GM18505 (cell line): ENCODE measurements at regions not wholly inside any gene's neighbourhood (a gene's known extent, or its start where the extent isn't known, plus 50 kb on each side); places are given as distances from the start of the nearest gene placed in this dataset.

Experiments
- ATAC-seq: cut with Tn5 transposase; IDR thresholded peaks from one replicate; pipeline ENCODE4 v1.9.1; 2021; ENCODE audit not compliant: unreplicated experiment
- POLR2A ChIP-seq: IDR thresholded peaks from 4 replicates; pipeline ENCODE4 v1.6.1; 2011; ENCODE audit warnings: borderline replicate concordance; ENCODE audit not compliant: insufficient read depth, insufficient read length; ENCODE audit errors: extremely low read depth

DNA sequence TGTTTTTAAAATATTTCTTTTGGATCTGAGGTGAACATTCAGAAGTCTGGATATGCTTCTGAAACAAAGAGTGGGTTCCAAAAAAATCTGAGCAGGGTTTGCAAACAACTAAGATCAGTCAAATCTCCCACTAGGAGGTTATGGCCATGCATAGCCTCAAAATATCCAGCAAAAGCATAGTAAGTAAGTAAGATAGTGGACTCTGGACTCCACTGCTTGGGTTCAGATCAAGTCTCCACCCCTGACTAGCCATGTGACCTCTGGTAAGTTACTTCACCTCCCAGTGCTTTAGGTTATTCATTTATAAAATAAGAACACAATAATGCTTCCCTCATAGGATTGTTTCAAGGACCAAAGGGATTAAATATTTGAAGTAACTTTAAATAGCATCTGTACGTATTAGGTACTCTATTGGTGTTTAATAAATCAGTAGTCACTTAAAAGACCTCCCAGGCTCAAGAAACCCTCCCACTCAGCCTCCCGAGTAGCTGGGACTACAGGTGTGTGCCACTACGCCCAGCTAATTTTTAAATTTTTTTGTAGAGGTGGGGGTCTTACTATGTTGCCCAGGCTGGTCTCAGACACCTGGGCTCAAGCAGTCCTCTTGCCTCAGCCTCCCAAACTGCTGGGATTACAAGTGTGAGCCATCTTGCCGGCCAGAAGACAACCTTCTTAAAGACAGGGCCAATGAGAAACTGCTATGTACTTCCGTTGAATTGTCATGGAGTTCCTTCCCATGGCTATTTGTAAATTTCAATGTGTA lies 95.7 kb upstream of the SOX5 start:
- TF ChIP-seq POLR2A, result no peak
- no peak for ATAC-seq

DNA sequence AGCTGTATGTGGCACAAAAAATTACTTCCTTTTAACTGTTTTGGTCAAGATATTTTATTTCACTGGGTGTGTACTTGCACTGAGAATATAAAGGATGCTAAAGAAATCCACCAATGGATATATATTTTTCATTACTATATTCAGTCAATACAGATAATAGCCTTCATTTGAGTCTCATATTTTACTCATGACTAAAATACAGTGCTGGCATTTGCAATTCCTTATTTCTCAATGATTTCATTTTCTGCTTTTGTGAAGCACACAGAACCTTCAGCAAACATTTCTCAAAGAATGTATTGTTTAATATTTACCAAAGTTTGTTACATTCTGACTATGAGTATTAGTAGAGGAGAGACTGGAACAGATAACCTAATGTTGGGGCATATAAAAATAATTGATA lies 93.2 kb upstream of the SOX5 start:
- TF ChIP-seq POLR2A, result no peak
- no peak for ATAC-seq

DNA sequence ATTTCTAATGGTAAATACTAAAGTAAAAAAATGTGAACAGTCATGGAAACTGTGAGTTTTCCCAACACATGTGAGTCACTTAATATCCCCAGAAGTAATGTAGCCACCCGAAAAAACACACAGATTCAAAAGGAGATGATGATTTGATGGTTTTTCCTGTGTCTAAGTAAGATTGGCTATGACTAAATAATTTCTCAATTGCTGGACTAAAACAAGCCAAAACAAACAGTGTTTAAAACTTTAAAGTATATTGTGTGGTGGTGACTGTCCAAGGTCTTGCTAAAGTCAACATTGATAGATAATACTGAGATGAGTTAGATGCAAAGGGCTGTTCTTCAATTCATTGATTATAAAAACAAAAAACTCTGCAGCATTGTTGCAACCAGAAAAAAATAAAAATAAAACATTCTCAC lies 89.6 kb upstream of the SOX5 start:
- no peak for ATAC-seq
- TF ChIP-seq POLR2A, result no peak

DNA sequence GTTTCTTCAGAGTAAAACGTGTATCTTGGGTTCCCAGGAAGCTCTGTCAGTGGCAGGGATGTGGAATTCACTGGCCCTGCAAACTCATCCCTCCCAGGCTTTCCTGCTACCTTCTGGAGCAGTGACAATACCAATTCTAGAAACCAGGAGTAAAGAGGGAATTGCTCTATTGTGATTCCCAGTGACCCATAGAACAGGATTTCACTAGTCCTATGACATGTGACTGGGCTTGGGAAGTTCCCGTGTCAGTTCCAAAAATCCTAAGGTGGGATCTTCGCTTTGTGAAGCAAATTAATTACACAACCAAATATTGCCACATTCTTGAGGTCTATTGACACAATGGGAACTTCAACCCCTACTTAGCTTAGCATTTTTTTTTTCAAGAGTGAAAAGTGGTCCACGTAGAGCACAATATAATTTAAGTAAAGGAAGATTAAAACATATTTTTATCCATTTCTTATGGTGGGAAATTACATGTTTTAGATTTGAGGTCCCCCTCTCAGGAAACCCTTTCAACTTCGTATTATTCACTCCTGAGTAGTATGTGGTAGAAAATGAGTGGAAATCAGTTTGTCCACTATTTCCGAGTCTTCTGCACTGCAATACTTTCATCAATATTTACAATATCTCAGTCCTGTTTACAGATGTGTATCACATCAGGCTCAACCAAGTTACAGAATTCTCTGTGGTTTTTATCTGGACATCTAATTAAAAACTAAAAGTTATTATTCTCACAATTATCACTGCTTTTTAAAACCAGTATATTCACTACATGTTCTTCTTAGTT lies 88.9 kb upstream of the SOX5 start:
- ATAC-seq, result no peak
- no peak for TF ChIP-seq POLR2A

DNA sequence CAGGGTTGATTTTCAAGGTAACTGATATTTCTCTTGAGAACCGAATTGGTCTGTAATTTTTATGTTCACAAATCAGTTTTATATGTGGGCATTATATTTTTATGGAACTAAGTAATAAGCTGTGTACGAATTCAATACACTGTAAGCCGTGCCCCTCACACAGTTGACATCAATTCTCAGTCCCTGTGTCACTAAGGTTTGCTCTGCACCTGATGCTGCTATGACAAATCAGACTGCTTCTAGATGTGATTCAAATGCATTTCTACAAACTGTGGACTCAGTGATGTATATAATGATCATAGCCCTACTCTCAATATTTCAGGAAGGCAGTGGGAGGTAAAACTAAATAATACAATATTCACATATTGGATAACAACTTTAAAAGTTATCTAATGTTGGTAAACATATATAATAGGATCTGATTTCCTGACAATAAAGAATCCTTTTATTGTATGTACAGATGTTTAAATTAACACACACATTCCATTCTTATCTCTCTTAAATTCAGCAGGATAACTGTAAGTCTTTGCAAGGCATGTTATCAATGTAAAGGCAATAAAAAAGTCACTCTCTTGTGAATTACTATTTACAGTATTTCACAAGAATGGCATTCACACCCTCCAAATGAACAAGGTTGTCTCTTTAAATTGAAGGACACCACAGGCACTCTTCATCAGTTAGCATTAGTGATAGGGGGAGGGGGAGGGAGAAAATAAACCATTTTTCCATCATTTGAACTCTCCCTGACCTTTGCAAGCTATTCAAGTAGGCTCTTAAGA lies 87.2 kb upstream of the SOX5 start:
- no peak for TF ChIP-seq POLR2A
- ATAC-seq, result no peak

DNA sequence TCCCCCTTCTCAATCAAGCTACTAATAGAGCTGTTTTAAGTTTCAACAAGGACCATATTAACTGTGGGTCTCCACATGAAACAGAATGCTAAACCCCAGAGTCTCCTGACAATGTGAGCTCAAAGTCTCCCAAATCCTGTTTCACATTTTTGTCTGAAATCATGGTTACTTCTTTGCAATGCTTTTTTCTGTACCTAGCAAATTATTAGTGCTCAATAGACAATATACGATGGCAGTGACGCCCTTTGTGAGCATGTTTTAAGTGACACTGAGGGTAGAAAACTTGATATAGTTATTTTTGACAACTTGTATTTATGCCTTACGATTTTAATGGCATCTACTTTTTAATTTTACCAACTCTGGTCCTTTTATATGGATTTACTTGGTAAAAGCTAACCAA lies 85.4 kb upstream of the SOX5 start:
- no peak for ATAC-seq
- TF ChIP-seq POLR2A, result no peak

DNA sequence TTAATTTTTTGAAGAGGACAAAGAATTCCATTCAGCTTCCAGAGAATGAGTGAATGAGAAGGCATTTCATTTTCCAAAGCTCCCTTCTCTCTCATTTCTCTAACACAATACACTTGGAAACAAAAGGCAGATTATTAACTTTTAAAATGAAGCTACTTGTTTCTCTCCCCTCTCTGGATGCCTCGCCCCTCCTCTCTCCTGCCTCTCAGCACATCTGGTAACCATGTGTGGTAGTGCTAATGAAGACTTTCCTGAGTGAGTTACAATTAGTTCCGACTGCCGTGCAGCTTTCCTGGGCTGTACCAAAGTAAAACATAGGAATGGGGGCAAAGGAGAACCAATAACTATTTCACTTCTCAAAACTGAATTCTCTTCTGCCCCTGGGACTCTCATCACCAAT lies 84.7 kb upstream of the SOX5 start:
- no peak for TF ChIP-seq POLR2A
- no peak for ATAC-seq

DNA sequence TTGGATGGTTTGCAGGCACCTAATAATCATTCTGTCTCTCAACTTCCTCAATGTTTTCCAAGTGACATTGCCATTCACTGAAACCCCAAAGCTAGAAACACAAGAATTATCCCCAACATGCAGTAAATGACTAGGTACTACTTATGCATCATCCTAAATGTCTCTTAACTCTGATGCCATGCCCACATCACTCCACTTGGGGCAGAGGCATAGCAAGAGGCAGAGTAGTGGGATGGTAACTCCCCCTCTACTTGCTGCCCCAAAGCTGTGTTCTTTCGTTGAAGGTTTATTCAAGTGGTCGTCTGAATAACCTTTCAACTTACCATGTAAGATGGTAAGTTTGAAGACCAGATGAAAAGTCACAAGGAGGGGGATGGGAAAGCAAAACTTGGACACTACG lies 77.9 kb upstream of the SOX5 start:
- TF ChIP-seq POLR2A, result no peak
- ATAC-seq, result no peak

DNA sequence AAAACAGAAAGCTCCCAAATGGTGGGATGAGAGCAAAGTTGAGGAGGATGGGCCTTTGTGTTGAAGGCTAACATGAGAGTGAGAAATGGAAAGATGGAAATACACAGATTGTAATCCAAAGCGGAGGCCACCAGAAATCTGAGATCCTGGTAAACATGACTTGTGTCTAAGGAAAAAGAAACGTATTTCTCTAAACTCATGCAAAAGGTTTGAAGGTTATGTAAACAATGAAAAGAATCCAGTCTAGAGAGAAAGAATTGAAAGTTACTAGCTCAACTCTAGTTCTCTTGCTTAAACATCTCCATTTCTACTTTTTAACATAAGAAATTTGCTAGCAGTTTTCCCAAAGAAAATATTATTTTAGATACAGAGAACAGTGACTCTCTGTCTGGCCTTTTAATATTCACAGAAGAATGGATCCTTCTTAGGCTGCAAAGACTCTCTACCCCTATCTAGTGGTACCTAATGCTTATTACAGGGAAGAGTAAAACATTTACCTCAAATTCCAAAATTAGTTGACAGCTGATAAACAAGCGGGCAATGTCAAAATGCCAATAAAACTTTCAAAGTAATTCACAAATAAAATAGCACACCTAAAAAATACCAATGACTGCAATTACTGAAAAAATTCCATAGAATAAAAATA lies 75.8 kb upstream of the SOX5 start:
- no peak for TF ChIP-seq POLR2A
- no peak for ATAC-seq

DNA sequence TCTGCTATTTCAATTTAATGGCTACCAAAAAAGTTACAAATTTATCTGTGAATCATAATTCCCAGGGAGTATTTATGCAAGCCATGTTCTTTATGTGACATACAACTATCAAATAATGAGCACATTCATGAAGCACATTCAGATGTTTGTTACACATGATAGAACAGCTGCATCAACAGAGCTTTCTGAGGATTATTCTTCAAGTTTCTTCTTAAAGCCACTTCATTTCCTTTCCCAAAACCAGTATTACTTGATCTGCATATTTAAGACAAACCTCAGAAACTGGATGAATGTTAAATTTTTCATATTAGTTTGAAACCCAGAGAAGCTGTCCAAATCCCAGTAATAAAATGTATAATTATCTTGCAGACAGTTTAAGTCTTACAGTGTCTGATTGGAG lies 73.6 kb upstream of the SOX5 start:
- no peak for ATAC-seq

DNA sequence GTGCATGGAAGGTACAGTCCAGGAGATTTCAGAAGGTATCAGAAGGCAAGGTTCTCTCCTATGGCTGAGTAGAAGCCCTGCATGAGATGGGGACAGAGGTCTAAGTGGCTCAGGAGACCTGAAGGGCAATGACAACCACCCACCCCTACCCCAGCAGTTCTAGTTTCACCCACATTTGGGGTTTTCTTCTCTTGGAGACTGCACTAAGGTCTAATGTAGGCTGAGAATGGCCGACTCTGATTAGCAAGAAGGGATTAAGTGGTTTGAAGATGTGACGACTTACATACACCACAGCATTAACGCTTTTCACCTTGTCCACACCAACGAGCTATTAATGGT lies 71.7 kb upstream of the SOX5 start:
- TF ChIP-seq POLR2A, result no peak
- no peak for ATAC-seq

More for the DNA sequence above, 73.6 kb upstream of the SOX5 start:
- no peak for TF ChIP-seq POLR2A

DNA sequence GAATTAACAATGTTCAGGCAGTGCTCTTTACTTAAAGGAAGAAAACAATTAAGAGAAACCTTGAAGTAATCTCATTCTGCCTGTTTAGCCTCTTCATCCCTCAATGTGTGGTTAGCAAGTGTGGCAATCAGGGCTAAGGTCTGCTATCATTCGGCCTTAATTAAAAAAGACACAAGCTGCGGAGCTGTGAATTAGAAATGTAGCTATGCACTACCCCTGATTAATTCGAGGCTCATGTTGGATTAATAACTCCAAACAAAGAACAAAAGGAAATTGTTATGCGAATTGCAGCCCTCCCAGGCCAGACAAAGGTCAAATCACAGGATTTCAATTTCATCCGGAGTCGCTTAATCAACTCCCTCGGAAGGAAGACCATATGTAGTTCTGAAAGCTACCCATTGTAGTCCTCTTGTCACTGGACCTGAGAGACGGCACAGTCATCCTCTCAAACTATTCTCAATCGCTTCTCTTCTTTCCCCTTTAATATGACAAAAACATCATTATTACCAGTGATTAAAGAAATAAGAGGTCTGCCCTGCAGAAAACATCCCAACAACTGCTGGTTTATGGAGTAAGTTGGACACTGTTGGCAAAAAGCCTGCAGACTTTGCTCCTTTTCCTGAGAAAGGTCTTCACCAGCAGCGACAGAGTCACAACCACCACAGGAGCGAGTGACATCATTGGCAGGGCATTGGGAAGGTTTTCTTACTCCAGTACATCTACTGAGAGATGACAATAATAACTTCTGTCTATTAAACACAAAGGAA lies 71.1 kb upstream of the SOX5 start:
- no peak for ATAC-seq
- no peak for TF ChIP-seq POLR2A

DNA sequence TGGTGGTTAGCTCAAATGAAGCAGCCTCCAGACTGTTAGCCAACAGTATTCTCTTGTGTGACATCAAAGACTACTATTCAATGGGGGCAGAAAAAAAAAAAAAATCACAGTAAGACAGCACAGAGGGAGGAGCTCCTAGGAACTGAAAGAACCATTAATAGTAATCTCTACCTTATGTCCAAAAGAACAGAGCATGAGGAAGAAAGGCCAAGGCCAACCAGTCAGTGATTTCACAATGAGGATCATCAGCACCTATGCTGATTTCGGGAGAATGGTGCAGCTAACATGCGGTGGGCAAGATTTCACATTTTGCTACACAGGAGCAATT lies 66.3 kb upstream of the SOX5 start:
- no peak for TF ChIP-seq POLR2A
- no peak for ATAC-seq
